WTC11 (cell line): ENCODE measurements at regions not wholly inside any gene's neighbourhood (a gene's known extent, or its start where the extent isn't known, plus 50 kb on each side); places are given as distances from the start of the nearest gene placed in this dataset.
A peak's percentile ranks its signal among the peaks of the same experiment; 100 is the strongest.

Experiments
- ATAC-seq: fragments of 200-7000 bp; cut with Tn5 transposase; 2 replicates; pipeline ENCODE4 v1.10.0; 2021; ENCODE audit warnings: mild to moderate bottlenecking, moderate library complexity
- CTCF ChIA-PET: fragments of 300-600 bp; sonication (Branson Sonifier 250); formaldehyde crosslinking; loops from one replicate; lab custom pipeline; 2021; ENCODE audit warnings: antibody characterized with exemption; lab: Charles Lee
- POLR2A ChIA-PET: fragments of 350-600 bp; sonication (Branson Sonifier 250); formaldehyde crosslinking; loops from one replicate; lab custom pipeline; 2021; ENCODE audit warnings: antibody characterized with exemption; lab: Charles Lee
- DNase-seq: peaks from one replicate; pipeline ENCODE4 v3.0.0; 2021; ENCODE audit warnings: low spot score
- H3K27ac Mint-ChIP-seq: 2 replicates; pipeline ENCODE4 v1.8.0; 2021; ENCODE audit warnings: mixed read lengths
- H3K27me3 Mint-ChIP-seq: 2 replicates; pipeline ENCODE4 v1.8.0; 2021; ENCODE audit warnings: low read depth, mild to moderate bottlenecking, moderate library complexity, mixed read lengths
- H3K36me3 Mint-ChIP-seq: 2 replicates; pipeline ENCODE4 v1.8.0; 2021; ENCODE audit warnings: mixed read lengths
- H3K4me1 Mint-ChIP-seq: 2 replicates; pipeline ENCODE4 v1.8.0; 2022; ENCODE audit warnings: mixed read lengths
- H3K4me3 Mint-ChIP-seq: 2 replicates; pipeline ENCODE4 v1.8.0; 2021; ENCODE audit warnings: mild to moderate bottlenecking, moderate library complexity, mixed read lengths
- H3K9me3 Mint-ChIP-seq: 2 replicates; pipeline ENCODE4 v1.8.0; 2021; ENCODE audit warnings: mixed read lengths
- ATF6 ChIP-seq: sonication (generic); formaldehyde crosslinking; IDR thresholded peaks from 2 replicates; pipeline ENCODE4 v1.8.1; 2023; ENCODE audit warnings: mild to moderate bottlenecking, missing genetic modification reagents
- EMX1 ChIP-seq: fragments of 250-450 bp; sonication (Bioruptor Pico); IDR thresholded peaks from 2 replicates; pipeline ENCODE4 v1.8.0; 2021; ENCODE audit warnings: mild to moderate bottlenecking
- FOXJ3 ChIP-seq: sonication (generic); formaldehyde crosslinking; IDR thresholded peaks from 2 replicates; pipeline ENCODE4 v1.9.0; 2021; ENCODE audit warnings: missing genetic modification reagents, mild to moderate bottlenecking, borderline replicate concordance
- FOXP1 ChIP-seq: sonication (generic); formaldehyde crosslinking; IDR thresholded peaks from 2 replicates; pipeline ENCODE4 v1.8.0; 2022; ENCODE audit warnings: missing genetic modification reagents, mild to moderate bottlenecking, moderate library complexity, borderline replicate concordance
- IRF2 ChIP-seq: sonication (generic); formaldehyde crosslinking; IDR thresholded peaks from 2 replicates; pipeline ENCODE4 v1.8.0; 2022; ENCODE audit warnings: low read depth, missing genetic modification reagents, borderline replicate concordance
- JUN ChIP-seq: sonication (generic); formaldehyde crosslinking; IDR thresholded peaks from 2 replicates; pipeline ENCODE4 v1.8.0; 2023; ENCODE audit warnings: mild to moderate bottlenecking, missing genetic modification reagents
- MYBL2 ChIP-seq: sonication (generic); formaldehyde crosslinking; IDR thresholded peaks from 2 replicates; pipeline ENCODE4 v1.8.1; 2023; ENCODE audit warnings: mild to moderate bottlenecking, moderate library complexity, missing genetic modification reagents
- RORB ChIP-seq: fragments of 250-450 bp; sonication (Bioruptor Pico); IDR thresholded peaks from 2 replicates; pipeline ENCODE4 v1.9.0; 2021; ENCODE audit warnings: mild to moderate bottlenecking
- SMAD4 ChIP-seq: sonication (generic); formaldehyde crosslinking; IDR thresholded peaks from 2 replicates; pipeline ENCODE4 v1.8.0; 2022; ENCODE audit warnings: mild to moderate bottlenecking, missing genetic modification reagents
- USF1 ChIP-seq: sonication (generic); formaldehyde crosslinking; IDR thresholded peaks from 2 replicates; pipeline ENCODE4 v1.8.0; 2022; ENCODE audit warnings: mild to moderate bottlenecking, missing genetic modification reagents
- USF2 ChIP-seq: sonication (generic); formaldehyde crosslinking; IDR thresholded peaks from 2 replicates; pipeline ENCODE4 v1.8.1; 2023; ENCODE audit warnings: mild to moderate bottlenecking, missing genetic modification reagents, moderate library complexity
- ZNF138 ChIP-seq: sonication (generic); formaldehyde crosslinking; conservative IDR thresholded peaks from 2 replicates; pipeline ENCODE4 v1.8.1; 2022; ENCODE audit warnings: mild to moderate bottlenecking, moderate library complexity, missing genetic modification reagents
- ZNF263 ChIP-seq: sonication (generic); formaldehyde crosslinking; IDR thresholded peaks from 2 replicates; pipeline ENCODE4 v1.8.1; 2022; ENCODE audit warnings: low read depth, mild to moderate bottlenecking, moderate library complexity, missing genetic modification reagents
- ZNF317 ChIP-seq: sonication (generic); formaldehyde crosslinking; IDR thresholded peaks from 2 replicates; pipeline ENCODE4 v1.8.1; 2023; ENCODE audit warnings: low read depth, mild to moderate bottlenecking, moderate library complexity, missing genetic modification reagents, borderline replicate concordance
- ZNF425 ChIP-seq: fragments of 250-450 bp; sonication (Bioruptor Pico); conservative IDR thresholded peaks from 2 replicates; pipeline ENCODE4 v1.9.0; 2021; ENCODE audit warnings: mild to moderate bottlenecking
- ZNF512 ChIP-seq: sonication (generic); formaldehyde crosslinking; IDR thresholded peaks from 2 replicates; pipeline ENCODE4 v1.8.1; 2022; ENCODE audit warnings: missing genetic modification reagents, borderline replicate concordance
- TF ChIP-seq, protein P1 (sequence below): fragments of 250-450 bp; sonication (Bioruptor Pico); IDR thresholded peaks from 2 replicates; pipeline ENCODE4 v1.8.0; 2021; ENCODE audit warnings: mild to moderate bottlenecking
- TF ChIP-seq, protein P2 (sequence below): fragments of 200-600 bp; IDR thresholded peaks from 2 replicates; pipeline ENCODE4 v1.8.0; 2022; ENCODE audit warnings: antibody characterized with exemption
- TF ChIP-seq, protein P3 (sequence below): sonication (generic); formaldehyde crosslinking; IDR thresholded peaks from 2 replicates; pipeline ENCODE4 v1.8.0; 2023; ENCODE audit warnings: mild to moderate bottlenecking, missing genetic modification reagents
- TF ChIP-seq, protein P4 (sequence below): sonication (generic); formaldehyde crosslinking; IDR thresholded peaks from 2 replicates; pipeline ENCODE4 v1.8.0; 2022; ENCODE audit warnings: mild to moderate bottlenecking, missing genetic modification reagents

GRCh38 chr4:57378766-57379165 is 268.6 kb upstream of the IGFBP7 start (continued):
- TF ChIP-seq, protein P1, sequence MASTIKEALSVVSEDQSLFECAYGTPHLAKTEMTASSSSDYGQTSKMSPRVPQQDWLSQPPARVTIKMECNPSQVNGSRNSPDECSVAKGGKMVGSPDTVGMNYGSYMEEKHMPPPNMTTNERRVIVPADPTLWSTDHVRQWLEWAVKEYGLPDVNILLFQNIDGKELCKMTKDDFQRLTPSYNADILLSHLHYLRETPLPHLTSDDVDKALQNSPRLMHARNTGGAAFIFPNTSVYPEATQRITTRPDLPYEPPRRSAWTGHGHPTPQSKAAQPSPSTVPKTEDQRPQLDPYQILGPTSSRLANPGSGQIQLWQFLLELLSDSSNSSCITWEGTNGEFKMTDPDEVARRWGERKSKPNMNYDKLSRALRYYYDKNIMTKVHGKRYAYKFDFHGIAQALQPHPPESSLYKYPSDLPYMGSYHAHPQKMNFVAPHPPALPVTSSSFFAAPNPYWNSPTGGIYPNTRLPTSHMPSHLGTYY (CRISPR knock-in tag) = no peak
- TF ChIP-seq ZNF512 (CRISPR knock-in tag) = no peak
- no peak for TF ChIP-seq USF2
- TF ChIP-seq, all 79 proteins: peak for 0

- Mint-ChIP-seq H3K27ac (no peak overlapping the region), H3K27me3 (no peaks in the 10 kb centered on the region), H3K9me3 (peaks cover 43% of the 10 kb centered on the region), H3K36me3 (peaks cover 14% of the 10 kb centered on the region), H3K4me3 (no peak overlapping the region), H3K4me1 (peaks cover 24% of the 10 kb centered on the region)
- TF ChIP-seq RORB (CRISPR knock-in tag) (no peak), ZNF425 (CRISPR knock-in tag) (no peak), JUN (no peak), IRF2 (CRISPR knock-in tag) (no peak), USF1 (CRISPR knock-in tag) (no peak), EMX1 (no peak), ZNF263 (CRISPR knock-in tag) (no peak), FOXP1 (no peak), ZNF138 (CRISPR knock-in tag) (no peak), ATF6 (no peak), ZNF317 (CRISPR knock-in tag) (no peak), FOXJ3 (CRISPR knock-in tag) (no peak), MYBL2 (CRISPR knock-in tag) (no peak), SMAD4 (no peak)
- TF ChIP-seq, protein P2, sequence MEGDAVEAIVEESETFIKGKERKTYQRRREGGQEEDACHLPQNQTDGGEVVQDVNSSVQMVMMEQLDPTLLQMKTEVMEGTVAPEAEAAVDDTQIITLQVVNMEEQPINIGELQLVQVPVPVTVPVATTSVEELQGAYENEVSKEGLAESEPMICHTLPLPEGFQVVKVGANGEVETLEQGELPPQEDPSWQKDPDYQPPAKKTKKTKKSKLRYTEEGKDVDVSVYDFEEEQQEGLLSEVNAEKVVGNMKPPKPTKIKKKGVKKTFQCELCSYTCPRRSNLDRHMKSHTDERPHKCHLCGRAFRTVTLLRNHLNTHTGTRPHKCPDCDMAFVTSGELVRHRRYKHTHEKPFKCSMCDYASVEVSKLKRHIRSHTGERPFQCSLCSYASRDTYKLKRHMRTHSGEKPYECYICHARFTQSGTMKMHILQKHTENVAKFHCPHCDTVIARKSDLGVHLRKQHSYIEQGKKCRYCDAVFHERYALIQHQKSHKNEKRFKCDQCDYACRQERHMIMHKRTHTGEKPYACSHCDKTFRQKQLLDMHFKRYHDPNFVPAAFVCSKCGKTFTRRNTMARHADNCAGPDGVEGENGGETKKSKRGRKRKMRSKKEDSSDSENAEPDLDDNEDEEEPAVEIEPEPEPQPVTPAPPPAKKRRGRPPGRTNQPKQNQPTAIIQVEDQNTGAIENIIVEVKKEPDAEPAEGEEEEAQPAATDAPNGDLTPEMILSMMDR = no peak
- TF ChIP-seq, protein P3, sequence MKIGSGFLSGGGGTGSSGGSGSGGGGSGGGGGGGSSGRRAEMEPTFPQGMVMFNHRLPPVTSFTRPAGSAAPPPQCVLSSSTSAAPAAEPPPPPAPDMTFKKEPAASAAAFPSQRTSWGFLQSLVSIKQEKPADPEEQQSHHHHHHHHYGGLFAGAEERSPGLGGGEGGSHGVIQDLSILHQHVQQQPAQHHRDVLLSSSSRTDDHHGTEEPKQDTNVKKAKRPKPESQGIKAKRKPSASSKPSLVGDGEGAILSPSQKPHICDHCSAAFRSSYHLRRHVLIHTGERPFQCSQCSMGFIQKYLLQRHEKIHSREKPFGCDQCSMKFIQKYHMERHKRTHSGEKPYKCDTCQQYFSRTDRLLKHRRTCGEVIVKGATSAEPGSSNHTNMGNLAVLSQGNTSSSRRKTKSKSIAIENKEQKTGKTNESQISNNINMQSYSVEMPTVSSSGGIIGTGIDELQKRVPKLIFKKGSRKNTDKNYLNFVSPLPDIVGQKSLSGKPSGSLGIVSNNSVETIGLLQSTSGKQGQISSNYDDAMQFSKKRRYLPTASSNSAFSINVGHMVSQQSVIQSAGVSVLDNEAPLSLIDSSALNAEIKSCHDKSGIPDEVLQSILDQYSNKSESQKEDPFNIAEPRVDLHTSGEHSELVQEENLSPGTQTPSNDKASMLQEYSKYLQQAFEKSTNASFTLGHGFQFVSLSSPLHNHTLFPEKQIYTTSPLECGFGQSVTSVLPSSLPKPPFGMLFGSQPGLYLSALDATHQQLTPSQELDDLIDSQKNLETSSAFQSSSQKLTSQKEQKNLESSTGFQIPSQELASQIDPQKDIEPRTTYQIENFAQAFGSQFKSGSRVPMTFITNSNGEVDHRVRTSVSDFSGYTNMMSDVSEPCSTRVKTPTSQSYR (CRISPR knock-in tag) = no peak
- TF ChIP-seq, protein P4, sequence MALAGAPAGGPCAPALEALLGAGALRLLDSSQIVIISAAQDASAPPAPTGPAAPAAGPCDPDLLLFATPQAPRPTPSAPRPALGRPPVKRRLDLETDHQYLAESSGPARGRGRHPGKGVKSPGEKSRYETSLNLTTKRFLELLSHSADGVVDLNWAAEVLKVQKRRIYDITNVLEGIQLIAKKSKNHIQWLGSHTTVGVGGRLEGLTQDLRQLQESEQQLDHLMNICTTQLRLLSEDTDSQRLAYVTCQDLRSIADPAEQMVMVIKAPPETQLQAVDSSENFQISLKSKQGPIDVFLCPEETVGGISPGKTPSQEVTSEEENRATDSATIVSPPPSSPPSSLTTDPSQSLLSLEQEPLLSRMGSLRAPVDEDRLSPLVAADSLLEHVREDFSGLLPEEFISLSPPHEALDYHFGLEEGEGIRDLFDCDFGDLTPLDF (CRISPR knock-in tag) = no peak
- POLR2A ChIA-PET = no interaction called here
- ATAC-seq (peak; percentile 85), DNase-seq (no peak)
- CTCF ChIA-PET = no interaction called here
These were observed 264.8 kb upstream of the IGFBP7 start for GRCh38 chr4:57374866-57375595.
